Colonic mucosa (tissue), 4 donors: ENCODE measurements at regions not wholly inside any gene's neighbourhood (a gene's known extent, or its start where the extent isn't known, plus 50 kb on each side); places are given as distances from the start of the nearest gene placed in this dataset.

ENCODE experiments used
- DNase-seq: peaks from one replicate; pipeline ENCODE4 v3.0.0-alpha.2; 2020
- H3K27ac ChIP-seq: fragments of 200-600 bp; one replicate; pipeline ENCODE4 v1.8.0; 2021
- H3K27me3 ChIP-seq: fragments of 200-600 bp; one replicate; pipeline ENCODE4 v1.8.0; 2021
- H3K36me3 ChIP-seq: fragments of 200-600 bp; one replicate; pipeline ENCODE4 v1.8.0; 2021
- H3K4me1 ChIP-seq: fragments of 200-600 bp; one replicate; pipeline ENCODE4 v1.8.0; 2021; ENCODE audit warnings: mild to moderate bottlenecking
- H3K4me3 ChIP-seq: fragments of 200-600 bp; one replicate; pipeline ENCODE4 v1.8.0; 2021
- H3K9ac ChIP-seq, 2 donors: one replicate each; pipeline ENCODE4 v1.7.0; 2013; ENCODE audit warnings: control low read depth in 2 of 2, low read depth in 2 of 2, low read length in 2 of 2
- H3K9me3 ChIP-seq: fragments of 200-600 bp; one replicate; pipeline ENCODE4 v1.8.0; 2021
- intact Hi-C: fragments of 100-400 bp; cut with DNase I; formaldehyde crosslinking; loops from one replicate; pipeline ENCODE4 v1.14.1; 2022
- TF ChIP-seq, protein P1 (sequence below): fragments of 200-600 bp; IDR thresholded peaks from one replicate; pipeline ENCODE4 v1.8.0; 2022; ENCODE audit warnings: antibody characterized with exemption, mild to moderate bottlenecking
- donor health status: healthy.
- donor health status: DM: no; HTN: no; CAD: no.
- donor health status: DM: no; HTN: no; CAD: no.

DNA sequence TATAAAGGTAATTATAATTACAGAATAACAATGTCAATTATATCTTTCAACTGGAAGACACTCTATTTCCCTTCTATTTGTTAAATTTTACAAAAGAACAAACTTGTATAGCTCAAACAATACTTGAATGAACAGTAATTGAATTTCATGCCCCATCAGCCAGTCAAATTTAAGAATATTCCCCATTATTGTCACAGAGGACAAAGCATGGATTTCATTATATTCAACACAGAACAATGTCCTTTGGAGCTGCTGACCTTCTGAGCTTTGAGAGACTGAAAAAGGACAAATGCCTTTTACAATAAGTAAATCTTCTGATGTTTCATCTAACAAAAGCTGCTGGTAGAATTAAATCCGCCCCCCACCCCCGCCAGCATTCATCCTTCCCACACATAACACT is 187.5 kb upstream of the MC4R start:
- no peak for DNase-seq
- H3K9me3 ChIP-seq: no peaks in the 10 kb centered on the region
- H3K9ac ChIP-seq: no peak overlapping the region
- H3K4me3 ChIP-seq: no peak overlapping the region
- no peak overlapping the region for H3K27ac ChIP-seq
- no peaks in the 10 kb centered on the region for H3K36me3 ChIP-seq
- intact Hi-C loops: no loop called here
- TF ChIP-seq, protein P1, sequence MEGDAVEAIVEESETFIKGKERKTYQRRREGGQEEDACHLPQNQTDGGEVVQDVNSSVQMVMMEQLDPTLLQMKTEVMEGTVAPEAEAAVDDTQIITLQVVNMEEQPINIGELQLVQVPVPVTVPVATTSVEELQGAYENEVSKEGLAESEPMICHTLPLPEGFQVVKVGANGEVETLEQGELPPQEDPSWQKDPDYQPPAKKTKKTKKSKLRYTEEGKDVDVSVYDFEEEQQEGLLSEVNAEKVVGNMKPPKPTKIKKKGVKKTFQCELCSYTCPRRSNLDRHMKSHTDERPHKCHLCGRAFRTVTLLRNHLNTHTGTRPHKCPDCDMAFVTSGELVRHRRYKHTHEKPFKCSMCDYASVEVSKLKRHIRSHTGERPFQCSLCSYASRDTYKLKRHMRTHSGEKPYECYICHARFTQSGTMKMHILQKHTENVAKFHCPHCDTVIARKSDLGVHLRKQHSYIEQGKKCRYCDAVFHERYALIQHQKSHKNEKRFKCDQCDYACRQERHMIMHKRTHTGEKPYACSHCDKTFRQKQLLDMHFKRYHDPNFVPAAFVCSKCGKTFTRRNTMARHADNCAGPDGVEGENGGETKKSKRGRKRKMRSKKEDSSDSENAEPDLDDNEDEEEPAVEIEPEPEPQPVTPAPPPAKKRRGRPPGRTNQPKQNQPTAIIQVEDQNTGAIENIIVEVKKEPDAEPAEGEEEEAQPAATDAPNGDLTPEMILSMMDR: no peak
- H3K4me1 ChIP-seq: no peaks in the 10 kb centered on the region
- H3K27me3 ChIP-seq: no peaks in the 10 kb centered on the region

DNA sequence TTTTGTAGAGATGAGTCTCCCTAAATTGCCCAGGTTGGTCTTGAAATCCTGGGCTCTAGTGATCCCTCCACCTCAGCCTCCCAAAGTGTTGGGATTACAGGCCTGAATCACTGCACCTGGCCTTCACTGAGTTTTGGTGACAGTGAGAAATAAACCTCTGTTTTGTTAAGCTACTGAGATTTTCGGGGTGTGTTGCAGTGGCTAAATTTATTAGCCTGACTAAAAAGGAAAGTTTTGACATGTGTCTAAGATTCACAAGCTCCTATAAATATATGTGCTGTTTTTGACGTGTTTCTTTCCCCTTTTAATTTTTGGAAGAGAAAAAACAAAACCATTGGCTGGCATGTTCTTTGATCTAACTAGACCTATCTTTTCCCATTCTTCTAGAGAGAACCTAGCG is 190.5 kb upstream of the MC4R start:
- intact Hi-C loops: no loop called here
- no peak for DNase-seq
- no peaks in the 10 kb centered on the region for H3K9me3 ChIP-seq

DNA sequence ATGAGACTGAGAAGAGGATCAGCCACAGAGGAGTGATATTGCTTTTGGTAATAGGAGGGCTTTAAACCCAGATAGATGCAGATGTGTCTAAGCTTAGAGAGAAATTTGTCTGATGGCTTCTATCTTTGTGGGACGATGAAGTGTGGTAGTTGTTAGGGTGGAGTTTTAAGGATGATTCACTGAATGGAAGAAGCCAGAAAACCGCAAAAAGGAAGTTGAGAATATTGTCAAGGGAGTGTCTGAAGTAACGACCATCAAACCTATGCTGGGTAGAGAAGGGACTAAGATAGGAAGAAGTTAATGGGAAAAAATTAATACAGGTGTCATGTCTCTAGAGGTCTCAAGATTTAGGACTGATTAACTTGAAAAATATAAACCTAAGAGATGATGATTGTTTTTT is 195.6 kb upstream of the MC4R start:
- intact Hi-C loops: no loop called here
- Histone ChIP-seq H3K27me3 (no peaks in the 10 kb centered on the region), H3K9ac (no peak overlapping the region), H3K4me1 (no peaks in the 10 kb centered on the region), H3K27ac (no peak overlapping the region), H3K36me3 (no peaks in the 10 kb centered on the region), H3K4me3 (no peak overlapping the region), H3K9me3 (no peaks in the 10 kb centered on the region)
- no peak for DNase-seq
- TF ChIP-seq, protein P1: no peak

More for the DNA sequence above, 190.5 kb upstream of the MC4R start:
- no peak overlapping the region for H3K9ac ChIP-seq
- TF ChIP-seq, protein P1: no peak
- no peaks in the 10 kb centered on the region for H3K36me3 ChIP-seq
- H3K4me1 ChIP-seq: no peaks in the 10 kb centered on the region
- no peak overlapping the region for H3K27ac ChIP-seq
- no peak overlapping the region for H3K4me3 ChIP-seq
- no peaks in the 10 kb centered on the region for H3K27me3 ChIP-seq

DNA sequence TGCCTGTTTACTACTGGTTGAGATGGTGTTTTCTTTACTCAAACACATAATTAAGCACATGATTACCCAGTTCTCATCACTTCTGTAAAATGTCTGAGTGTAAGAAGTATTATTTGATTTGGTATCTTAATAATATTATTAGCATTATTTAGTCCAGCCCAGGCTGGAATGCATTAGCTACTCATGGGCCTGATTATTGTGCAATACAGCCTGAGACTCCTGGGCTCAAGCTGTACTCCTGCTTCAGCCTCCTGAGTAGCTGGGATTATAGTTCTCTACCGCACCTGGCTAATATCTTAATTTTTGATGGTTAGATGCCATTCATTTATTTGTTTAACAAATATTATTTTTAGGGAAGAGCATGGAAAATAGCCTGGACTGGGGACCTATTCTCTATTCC is 197.6 kb upstream of the MC4R start:
- no peak for DNase-seq
- Histone ChIP-seq H3K27me3 (no peaks in the 10 kb centered on the region), H3K9ac (no peak overlapping the region), H3K36me3 (no peaks in the 10 kb centered on the region), H3K9me3 (no peaks in the 10 kb centered on the region), H3K27ac (no peak overlapping the region), H3K4me3 (no peak overlapping the region), H3K4me1 (no peaks in the 10 kb centered on the region)
- TF ChIP-seq, protein P1: no peak
- intact Hi-C loops: no loop called here

DNA sequence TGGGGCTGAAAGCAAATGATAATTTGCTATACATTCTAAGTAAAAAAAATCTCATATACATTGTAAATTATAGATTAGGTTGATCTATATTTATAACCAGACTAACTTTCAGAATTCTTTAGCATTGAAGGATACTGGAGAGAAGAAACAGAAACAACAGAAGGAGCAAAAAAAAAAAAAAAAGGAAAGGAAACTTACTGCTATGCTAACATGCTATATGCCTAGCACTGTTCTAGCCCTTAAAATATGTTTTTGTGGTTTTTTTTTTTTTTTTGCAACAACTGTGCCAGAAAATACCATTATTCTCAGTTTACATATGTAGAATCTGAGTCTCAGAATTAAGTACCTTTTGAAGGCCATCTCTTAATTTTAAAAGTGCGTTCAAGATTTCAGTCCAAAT is 204.9 kb upstream of the MC4R start:
- no peak overlapping the region for H3K27ac ChIP-seq
- intact Hi-C loops: no loop called here

More for the DNA sequence above, 204.9 kb upstream of the MC4R start:
- Histone ChIP-seq H3K36me3 (no peaks in the 10 kb centered on the region), H3K4me1 (no peaks in the 10 kb centered on the region), H3K4me3 (no peak overlapping the region), H3K9me3 (no peaks in the 10 kb centered on the region), H3K27me3 (no peaks in the 10 kb centered on the region), H3K9ac (no peak overlapping the region)
- TF ChIP-seq, protein P1: no peak
- no peak for DNase-seq
